ENCODE measurements at regions not wholly inside any gene's neighbourhood (a gene's known extent, or its start where the extent isn't known, plus 50 kb on each side); places are given as distances from the start of the nearest gene placed in this dataset.

- no peak for DNase-seq
Observed at GRCh38 chr15:35663956-35664355, 118.0 kb upstream of the DPH6 start.

GRCh38 chr15:35665896-35666536 is 120.1 kb upstream of the DPH6 start:
- DNase-seq, result no peak

- no peak for DNase-seq
Observed at GRCh38 chr15:35667908-35668307, 121.9 kb upstream of the DPH6 start.

- DNase-seq, result no peak
Observed at GRCh38 chr15:35669021-35669420, 123.1 kb upstream of the DPH6 start.

- no peak for DNase-seq
Observed at GRCh38 chr15:35669432-35670045, 123.6 kb upstream of the DPH6 start.

GRCh38 chr15:35671197-35671596 is 125.2 kb upstream of the DPH6 start:
- no peak for DNase-seq

- no peak for DNase-seq
Observed at GRCh38 chr15:35671981-35672380, 126.0 kb upstream of the DPH6 start.

- DNase-seq, result no peak
Observed at GRCh38 chr15:35673093-35673684, 127.2 kb upstream of the DPH6 start.

GRCh38 chr15:35674873-35675781 is 129.2 kb upstream of the DPH6 start:
- no peak for DNase-seq

- DNase-seq, result no peak
Observed at GRCh38 chr15:35678774-35679173, 132.8 kb upstream of the DPH6 start.

- no peak for DNase-seq
Observed at GRCh38 chr15:35679186-35679585, 133.2 kb upstream of the DPH6 start.

GRCh38 chr15:35680951-35681350 is 135.0 kb upstream of the DPH6 start:
- DNase-seq, result no peak

- no peak for DNase-seq
Observed at GRCh38 chr15:35686347-35686746, 140.4 kb upstream of the DPH6 start.

GRCh38 chr15:35689266-35689665 is 143.3 kb upstream of the DPH6 start:
- DNase-seq, result no peak

- DNase-seq, result no peak
Observed at GRCh38 chr15:35690089-35690488, 144.1 kb upstream of the DPH6 start.

GRCh38 chr15:35690698-35691116 is 144.7 kb upstream of the DPH6 start:
- no peak for DNase-seq

- no peak for DNase-seq
Observed at GRCh38 chr15:35691173-35691761, 145.3 kb upstream of the DPH6 start.

- no peak for DNase-seq
Observed at GRCh38 chr15:35691891-35692867, 146.2 kb upstream of the DPH6 start.

- no peak for DNase-seq
Observed at GRCh38 chr15:35693286-35693685, 147.3 kb upstream of the DPH6 start.

GRCh38 chr15:35693886-35694285 is 147.9 kb upstream of the DPH6 start:
- no peak for DNase-seq

- DNase-seq, result no peak
Observed at GRCh38 chr15:35695003-35695402, 149.0 kb upstream of the DPH6 start.

- DNase-seq, result no peak
Observed at GRCh38 chr15:35696767-35697231, 150.8 kb upstream of the DPH6 start.

Data from SHP77 treated with DMSO at 0.1 percent for 48 hours (cell line).